HCT116 (cell line): ENCODE measurements at regions not wholly inside any gene's neighbourhood (a gene's known extent, or its start where the extent isn't known, plus 50 kb on each side); places are given as distances from the start of the nearest gene placed in this dataset.

Experiments used
- ATAC-seq: fragments of 200-7000 bp; cut with Tn5 transposase; 2 replicates; pipeline ENCODE4 v1.9.1; 2020; ENCODE audit warnings: mild to moderate bottlenecking, moderate library complexity
- BruUV-seq: library from RNA; stranded (reverse); fragments of 400-500 nt; replicated peaks from 2 replicates; lab custom pipeline; 2021; lab: Mats Ljungman, UMichigan
- CTCF ChIA-PET: fragments of 300-600 bp; sonication (Branson Sonifier 250); formaldehyde crosslinking; loops from one replicate; lab custom pipeline; 2021; ENCODE audit warnings: antibody characterized with exemption; lab: Charles Lee
- POLR2A ChIA-PET: fragments of 300-600, 350-600 bp; sonication (Branson Sonifier 250); formaldehyde crosslinking; loops from one replicate; lab custom pipeline; 2021; ENCODE audit warnings: antibody characterized with exemption; lab: Charles Lee
- RAD21 ChIA-PET, 2 experiments: fragments of 300-600 bp; sonication (Branson Sonifier 250); formaldehyde crosslinking; loops; one replicate each; lab custom pipeline; 2023; ENCODE audit warnings: low total read pairs in 2 of 2; ENCODE audit not compliant: uncharacterized antibody in 2 of 2, unreplicated experiment in 2 of 2, low non-redundant PET in 1 of 2; lab: Charles Lee
- DNase-seq: peaks from one replicate; pipeline ENCODE4 v3.0.0-alpha.2; 2010; ENCODE audit warnings: low read depth, low spot score
- H2AFZ ChIP-seq: fragments of 200-600 bp; shearing (Covaris generic), sonication (generic); 2 replicates; pipeline ENCODE4 v1.6.1; 2017; ENCODE audit warnings: low read depth, mixed run types, mixed read lengths, antibody characterized with exemption, low read length; ENCODE audit not compliant: poor library complexity, severe bottlenecking
- H3K27ac ChIP-seq: 2 replicates; pipeline ENCODE4 v1.5.1; 2012; ENCODE audit warnings: low read depth, low read length
- H3K27me3 ChIP-seq: fragments of 200-600 bp; sonication (generic); 2 replicates; pipeline ENCODE4 v1.6.1; 2016; ENCODE audit warnings: mixed run types, low read length, mixed read lengths; ENCODE audit not compliant: insufficient read depth
- H3K36me3 ChIP-seq, 2 experiments: fragments of 200-500 bp in 1 of 2; fragments of 200-600 bp in 1 of 2; sonication (Bioruptor generic) in 1 of 2; sonication (generic) in 1 of 2; 2 replicates each; pipeline versions ENCODE4 v1.5.1 to v1.6.1; 2014 to 2016; ENCODE audit warnings: low read length in 2 of 2, inconsistent platforms in 1 of 2, mixed read lengths in 1 of 2, mixed run types in 1 of 2; ENCODE audit not compliant: insufficient read depth in 2 of 2, control insufficient read depth in 1 of 2
- H3K4me1 ChIP-seq, 2 experiments: fragments of 200-600 bp in 1 of 2; sonication (generic) in 1 of 2; 2 replicates each; pipeline versions ENCODE4 v1.5.1 to v1.6.1; 2012 to 2017; ENCODE audit warnings: low read length in 2 of 2, inconsistent platforms in 1 of 2, mild to moderate bottlenecking in 1 of 2, mixed read lengths in 1 of 2, mixed run types in 1 of 2, moderate library complexity in 1 of 2; ENCODE audit not compliant: insufficient read depth in 2 of 2, control insufficient read depth in 1 of 2
- H3K4me2 ChIP-seq: fragments of 200-600 bp; sonication (generic); 2 replicates; pipeline ENCODE4 v1.6.1; 2017; ENCODE audit warnings: mixed run types, low read length, mixed read lengths
- H3K4me3 ChIP-seq, 2 experiments: fragments of 200-600 bp in 1 of 2; sonication (generic) in 1 of 2; replicated peaks in 1 of 2; 2 replicates each; pipeline ENCODE4 v1.5.1; 2011 to 2016; ENCODE audit warnings: low read length in 2 of 2, control low read depth in 1 of 2, low read depth in 1 of 2, mild to moderate bottlenecking in 1 of 2, mixed read lengths in 1 of 2, mixed run types in 1 of 2
- H3K79me2 ChIP-seq: fragments of 200-600 bp; sonication (generic); 2 replicates; pipeline ENCODE4 v1.6.1; 2017; ENCODE audit warnings: mild to moderate bottlenecking, mixed run types, low read length, moderate library complexity, mixed read lengths; ENCODE audit not compliant: insufficient read depth
- H3K9ac ChIP-seq: fragments of 200-600 bp; sonication (generic); 2 replicates; pipeline ENCODE4 v1.6.1; 2016; ENCODE audit warnings: low read length, mixed read lengths
- H3K9me2 ChIP-seq: fragments of 200-600 bp; sonication (generic), shearing (Covaris generic); 2 replicates; pipeline ENCODE4 v1.6.1; 2017; ENCODE audit warnings: mixed run types, mild to moderate bottlenecking, moderate library complexity; ENCODE audit not compliant: insufficient read depth
- H3K9me3 ChIP-seq, 2 experiments: fragments of 200-500 bp in 1 of 2; fragments of 200-600 bp in 1 of 2; sonication (Bioruptor generic) in 1 of 2; sonication (generic) in 1 of 2; 2 replicates each; pipeline ENCODE4 v1.6.1; 2014 to 2017; ENCODE audit warnings: low read length in 2 of 2, mixed read lengths in 2 of 2, inconsistent platforms in 1 of 2, low read depth in 1 of 2, mild to moderate bottlenecking in 1 of 2, mixed run types in 1 of 2, moderate library complexity in 1 of 2; ENCODE audit not compliant: control insufficient read depth in 1 of 2, insufficient read depth in 1 of 2
- H4K20me1 ChIP-seq: fragments of 200-600 bp; sonication (generic), shearing (Covaris generic); 2 replicates; pipeline ENCODE4 v1.6.1; 2017; ENCODE audit warnings: mixed run types, mild to moderate bottlenecking, moderate library complexity; ENCODE audit not compliant: insufficient read depth
- ATF3 ChIP-seq: IDR thresholded peaks from 2 replicates; pipeline ENCODE4 v1.6.1; 2012
- CBX3 ChIP-seq: IDR thresholded peaks from 2 replicates; pipeline ENCODE4 v1.6.1; 2012; ENCODE audit warnings: low read depth
- CTCF ChIP-seq, 3 experiments: fragments of 200-600 bp in 1 of 3; sonication (generic) in 1 of 3; IDR thresholded peaks in 2 of 3; conservative IDR thresholded peaks in 1 of 3; 2 replicates each; pipeline ENCODE4 v1.5.1; 2012 to 2017; ENCODE audit warnings: low read depth in 2 of 3, low read length in 2 of 3, antibody characterized with exemption in 1 of 3, borderline replicate concordance in 1 of 3, control low read depth in 1 of 3, mild to moderate bottlenecking in 1 of 3, mixed read lengths in 1 of 3, mixed run types in 1 of 3, moderate library complexity in 1 of 3; ENCODE audit not compliant: insufficient read depth in 1 of 3
- ELF1 ChIP-seq: IDR thresholded peaks from 2 replicates; pipeline ENCODE4 v1.6.1; 2012; ENCODE audit warnings: low read depth, borderline replicate concordance
- EZH2 ChIP-seq: fragments of 200-600 bp; sonication (generic); IDR thresholded peaks from 2 replicates; pipeline ENCODE4 v1.6.1; 2017; ENCODE audit warnings: antibody characterized with exemption, mixed run types
- FOSL1 ChIP-seq: IDR thresholded peaks from 2 replicates; pipeline ENCODE4 v1.6.1; 2012; ENCODE audit warnings: low read depth
- JUND ChIP-seq: IDR thresholded peaks from 2 replicates; pipeline ENCODE4 v1.6.1; 2012
- MAX ChIP-seq: IDR thresholded peaks from 2 replicates; pipeline ENCODE4 v1.6.1; 2012
- POLR2A ChIP-seq: IDR thresholded peaks from 2 replicates; pipeline ENCODE4 v1.7.0; 2011; ENCODE audit warnings: borderline replicate concordance; ENCODE audit not compliant: insufficient read depth, insufficient read length; ENCODE audit errors: extremely low read depth
- RAD21 ChIP-seq: IDR thresholded peaks from 2 replicates; pipeline ENCODE4 v1.6.1; 2012; ENCODE audit warnings: low read depth, mild to moderate bottlenecking
- SP1 ChIP-seq: IDR thresholded peaks from 2 replicates; pipeline ENCODE4 v1.6.1; 2012; ENCODE audit warnings: low read depth
- intact Hi-C: fragments of 100-400 bp; cut with micrococcal nuclease; formaldehyde crosslinking; loops from 2 replicates; pipeline ENCODE4 v1.10.0; 2022

GRCh38 chr4:58522765-58523382, 1412.7 kb upstream of the IGFBP7 start:
- RAD21 ChIA-PET: no interaction called here
- Histone ChIP-seq H3K9me3 (peaks cover 0 to 9% of the 10 kb centered on the region in 2 experiments; a peak in 3 of 4 replicates), H3K4me2 (no peak overlapping the region), H3K4me3 (no peak overlapping the region), H3K9me2 (no peaks in the 10 kb centered on the region), H2AFZ (no peak overlapping the region), H3K27me3 (no peaks in the 10 kb centered on the region), H3K79me2 (no peaks in the 10 kb centered on the region), H3K36me3 (no peaks in the 10 kb centered on the region), H4K20me1 (no peaks in the 10 kb centered on the region), H3K27ac (no peak overlapping the region), H3K9ac (no peak overlapping the region), H3K4me1 (no peaks in the 10 kb centered on the region)
- CTCF ChIA-PET: no interaction called here
- no TSS peak for BruUV-seq
- DNase-seq (no peak), ATAC-seq (no peak)
- POLR2A ChIA-PET: no interaction called here
- TF ChIP-seq SP1 (no peak), ATF3 (no peak), EZH2 (no peak), FOSL1 (no peak), MAX (no peak), RAD21 (no peak), CTCF (IDR thresholded peaks at IDR 0.05 in 2 of 3, conservative IDR thresholded peaks at IDR 0.05 in 1 of 3; ENCODE audit: borderline replicate concordance in 1 of 3, insufficient read depth in 1 of 3, low read depth in 2 of 3, low read length in 2 of 3) (no peak), CBX3 (no peak), POLR2A (no peak), ELF1 (no peak), JUND (no peak)
- intact Hi-C loops: no loop called here
